ENCODE measurements at regions not wholly inside any gene's neighbourhood (a gene's known extent, or its start where the extent isn't known, plus 50 kb on each side); places are given as distances from the start of the nearest gene placed in this dataset.

DNA sequence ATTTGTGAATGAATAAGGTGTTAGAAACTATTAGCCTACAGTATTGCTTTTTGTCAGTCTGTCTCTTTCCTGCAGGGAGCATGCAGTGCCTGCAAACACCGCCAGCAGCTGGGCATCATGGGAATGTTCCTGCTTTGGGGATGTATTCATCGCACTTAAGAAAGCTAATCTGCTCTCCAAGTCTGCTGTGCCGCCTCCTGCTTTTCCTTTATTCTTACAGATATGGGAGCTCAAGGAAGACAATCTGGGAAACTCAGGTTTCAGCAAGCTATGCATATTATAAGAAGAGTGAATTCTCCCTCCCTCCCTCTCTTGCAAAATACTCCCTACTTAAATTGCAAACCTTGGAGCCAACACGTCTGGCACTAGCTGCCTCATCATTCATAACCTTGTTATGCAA, 479.2 kb upstream of the ACVR2A start:
- TF ChIP-seq, protein P1, sequence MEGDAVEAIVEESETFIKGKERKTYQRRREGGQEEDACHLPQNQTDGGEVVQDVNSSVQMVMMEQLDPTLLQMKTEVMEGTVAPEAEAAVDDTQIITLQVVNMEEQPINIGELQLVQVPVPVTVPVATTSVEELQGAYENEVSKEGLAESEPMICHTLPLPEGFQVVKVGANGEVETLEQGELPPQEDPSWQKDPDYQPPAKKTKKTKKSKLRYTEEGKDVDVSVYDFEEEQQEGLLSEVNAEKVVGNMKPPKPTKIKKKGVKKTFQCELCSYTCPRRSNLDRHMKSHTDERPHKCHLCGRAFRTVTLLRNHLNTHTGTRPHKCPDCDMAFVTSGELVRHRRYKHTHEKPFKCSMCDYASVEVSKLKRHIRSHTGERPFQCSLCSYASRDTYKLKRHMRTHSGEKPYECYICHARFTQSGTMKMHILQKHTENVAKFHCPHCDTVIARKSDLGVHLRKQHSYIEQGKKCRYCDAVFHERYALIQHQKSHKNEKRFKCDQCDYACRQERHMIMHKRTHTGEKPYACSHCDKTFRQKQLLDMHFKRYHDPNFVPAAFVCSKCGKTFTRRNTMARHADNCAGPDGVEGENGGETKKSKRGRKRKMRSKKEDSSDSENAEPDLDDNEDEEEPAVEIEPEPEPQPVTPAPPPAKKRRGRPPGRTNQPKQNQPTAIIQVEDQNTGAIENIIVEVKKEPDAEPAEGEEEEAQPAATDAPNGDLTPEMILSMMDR (IDR thresholded peaks at IDR 0.05), result no peak
- no peak for TF ChIP-seq POLR2A (IDR thresholded peaks at IDR 0.05)

Data from Peyer's patch (tissue), 4 donors.